ENCODE measurements at regions not wholly inside any gene's neighbourhood (a gene's known extent, or its start where the extent isn't known, plus 50 kb on each side); places are given as distances from the start of the nearest gene placed in this dataset.

GRCh38 chr18:61989138-61989537, 96.3 kb upstream of the RNF152 start:
- no peak for TF ChIP-seq Cebpa-rat (IDR thresholded peaks at IDR 0.05)
- H3K9me3 ChIP-seq (replicated peaks in 1 of 11) = peaks cover 0 to 5% (median 0%) of the 10 kb centered on the region in 11 experiments; a peak in 2 of 22 replicates
- H4K20me1 ChIP-seq = no peaks in the 10 kb centered on the region; a peak in 1 of 22 replicates
- no peaks in the 10 kb centered on the region for H3K36me3 ChIP-seq
- no peak overlapping the region for H3K4me3 ChIP-seq
- no peak overlapping the region for H3K27ac ChIP-seq
- H3K4me2 ChIP-seq = no peak overlapping the region
- H3K4me1 ChIP-seq = peaks cover 0 to 35% (median 28%) of the 10 kb centered on the region in 10 experiments; a peak in 14 of 20 replicates
- peaks cover 0 to 36% (median 0%) of the 10 kb centered on the region in 11 experiments; a peak in 4 of 22 replicates for H3K27me3 ChIP-seq
- no peak overlapping the region for H3K9ac ChIP-seq

GRCh38 chr18:61988100-61988499, 95.3 kb upstream of the RNF152 start:
- no peak for TF ChIP-seq Cebpa-rat (IDR thresholded peaks at IDR 0.05)
- Histone ChIP-seq H4K20me1 (no peaks in the 10 kb centered on the region; a peak in 1 of 22 replicates), H3K4me1 (peaks cover 0 to 24% (median 17%) of the 10 kb centered on the region in 10 experiments; a peak in 14 of 20 replicates), H3K9ac (no peak overlapping the region), H3K36me3 (no peaks in the 10 kb centered on the region), H3K27me3 (peaks cover 0 to 38% (median 0%) of the 10 kb centered on the region in 11 experiments; a peak in 4 of 22 replicates), H3K9me3 (replicated peaks in 1 of 11) (peaks cover 0 to 5% (median 0%) of the 10 kb centered on the region in 11 experiments; a peak in 2 of 22 replicates), H3K4me2 (no peak overlapping the region), H3K27ac (no peak overlapping the region), H3K4me3 (no peak overlapping the region)

GRCh38 chr18:61985681-61986080, 92.9 kb upstream of the RNF152 start:
- Histone ChIP-seq H4K20me1 (no peaks in the 10 kb centered on the region), H3K4me2 (no peak overlapping the region), H3K27me3 (peaks cover 0 to 32% (median 0%) of the 10 kb centered on the region in 11 experiments; a peak in 3 of 22 replicates), H3K4me1 (peaks cover 6 to 18% (median 10%) of the 10 kb centered on the region in 10 experiments), H3K9ac (no peak overlapping the region), H3K36me3 (no peaks in the 10 kb centered on the region), H3K27ac (no peak overlapping the region), H3K4me3 (no peak overlapping the region), H3K9me3 (replicated peaks in 1 of 11) (peaks cover 0 to 5% (median 0%) of the 10 kb centered on the region in 11 experiments; a peak in 2 of 22 replicates)
- TF ChIP-seq Cebpa-rat (IDR thresholded peaks at IDR 0.05) = no peak

GRCh38 chr18:61984349-61984748, 91.5 kb upstream of the RNF152 start:
- Histone ChIP-seq H3K9ac (no peak overlapping the region), H3K27ac (no peak overlapping the region), H3K27me3 (peaks cover 0 to 32% (median 0%) of the 10 kb centered on the region in 11 experiments; a peak in 3 of 22 replicates), H3K36me3 (no peaks in the 10 kb centered on the region), H4K20me1 (no peaks in the 10 kb centered on the region), H3K4me1 (peaks cover 6 to 25% (median 13%) of the 10 kb centered on the region in 10 experiments), H3K9me3 (replicated peaks in 1 of 11) (peaks cover 0 to 5% (median 0%) of the 10 kb centered on the region in 11 experiments; a peak in 2 of 22 replicates), H3K4me2 (no peak overlapping the region), H3K4me3 (no peak overlapping the region)
- TF ChIP-seq Cebpa-rat (IDR thresholded peaks at IDR 0.05) = no peak

GRCh38 chr18:61982475-61982874, 89.7 kb upstream of the RNF152 start:
- H3K4me2 ChIP-seq = peak overlapping the region; percentile 2 to 58 (median 41); a peak in 17 of 22 replicates
- H3K4me1 ChIP-seq = peaks cover 6 to 25% (median 13%) of the 10 kb centered on the region in 10 experiments
- H3K4me3 ChIP-seq = no peak overlapping the region
- H3K27ac ChIP-seq = no peak overlapping the region
- H3K9ac ChIP-seq = no peak overlapping the region
- no peaks in the 10 kb centered on the region for H4K20me1 ChIP-seq
- TF ChIP-seq Cebpa-rat (IDR thresholded peaks at IDR 0.05) = no peak
- peaks cover 0 to 5% (median 0%) of the 10 kb centered on the region in 11 experiments; a peak in 2 of 22 replicates for H3K9me3 ChIP-seq (replicated peaks in 1 of 11)
- no peaks in the 10 kb centered on the region for H3K36me3 ChIP-seq
- peaks cover 0 to 27% (median 0%) of the 10 kb centered on the region in 11 experiments; a peak in 2 of 22 replicates for H3K27me3 ChIP-seq

- TF ChIP-seq Cebpa-rat (IDR thresholded peaks at IDR 0.05) = no peak
- Histone ChIP-seq H3K36me3 (no peaks in the 10 kb centered on the region), H4K20me1 (no peaks in the 10 kb centered on the region), H3K9me3 (replicated peaks in 1 of 11) (peaks cover 0 to 5% (median 0%) of the 10 kb centered on the region in 11 experiments; a peak in 2 of 22 replicates), H3K9ac (no peak overlapping the region), H3K4me1 (peaks cover 6 to 25% (median 13%) of the 10 kb centered on the region in 10 experiments), H3K4me3 (no peak overlapping the region), H3K27ac (no peak overlapping the region), H3K27me3 (peaks cover 0 to 16% (median 0%) of the 10 kb centered on the region in 11 experiments; a peak in 2 of 22 replicates), H3K4me2 (peak overlapping the region in 4 of 11 experiments; percentile 1 to 30 (median 20); a peak in 7 of 22 replicates)
Measured at GRCh38 chr18:61980355-61980754, 87.5 kb upstream of the RNF152 start.

GRCh38 chr18:61975526-61976326, 82.9 kb upstream of the RNF152 start:
- no peak overlapping the region for H3K27ac ChIP-seq
- 0 out of 22 replicates have a peak, but pooled peaks cover 0 to 10% (median 0%) of the 10 kb centered on the region in 11 experiments for H3K27me3 ChIP-seq
- TF ChIP-seq Cebpa-rat (IDR thresholded peaks at IDR 0.05) = no peak
- peaks cover 10 to 18% (median 16%) of the 10 kb centered on the region in 10 experiments for H3K4me1 ChIP-seq
- H3K9ac ChIP-seq = no peak overlapping the region
- no peak overlapping the region for H3K4me3 ChIP-seq
- no peaks in the 10 kb centered on the region for H3K36me3 ChIP-seq
- H3K4me2 ChIP-seq = no peak overlapping the region
- H4K20me1 ChIP-seq = no peaks in the 10 kb centered on the region
- peaks cover 0 to 30% (median 10%) of the 10 kb centered on the region in 11 experiments; a peak in 10 of 22 replicates for H3K9me3 ChIP-seq (replicated peaks in 1 of 11)

- peaks cover 9 to 16% (median 11%) of the 10 kb centered on the region in 10 experiments for H3K4me1 ChIP-seq
- H3K27me3 ChIP-seq = 0 out of 22 replicates have a peak, but pooled peaks cover 0 to 10% (median 0%) of the 10 kb centered on the region in 11 experiments
- no peak for TF ChIP-seq Cebpa-rat (IDR thresholded peaks at IDR 0.05)
- no peak overlapping the region for H3K9ac ChIP-seq
- H4K20me1 ChIP-seq = no peaks in the 10 kb centered on the region
- peaks cover 0 to 30% (median 10%) of the 10 kb centered on the region in 11 experiments; a peak in 10 of 22 replicates for H3K9me3 ChIP-seq (replicated peaks in 1 of 11)
- H3K4me3 ChIP-seq = no peak overlapping the region
- peak overlapping the region in 5 of 11 experiments; percentile 50 to 56 (median 53); a peak in 4 of 22 replicates for H3K4me2 ChIP-seq
- H3K27ac ChIP-seq = peak overlapping the region in 3 of 11 experiments; percentile 72 to 80 (median 75); a peak in 3 of 22 replicates
- H3K36me3 ChIP-seq = no peaks in the 10 kb centered on the region
Measured at GRCh38 chr18:61973273-61974115, 80.7 kb upstream of the RNF152 start.
